Colonic mucosa (tissue), 4 donors: ENCODE measurements at regions not wholly inside any gene's neighbourhood (a gene's known extent, or its start where the extent isn't known, plus 50 kb on each side); places are given as distances from the start of the nearest gene placed in this dataset.

Experiments
- DNase-seq: peaks from one replicate; pipeline ENCODE4 v3.0.0-alpha.2; 2020
- H3K27ac ChIP-seq: fragments of 200-600 bp; one replicate; pipeline ENCODE4 v1.8.0; 2021
- H3K27me3 ChIP-seq: fragments of 200-600 bp; one replicate; pipeline ENCODE4 v1.8.0; 2021
- H3K36me3 ChIP-seq: fragments of 200-600 bp; one replicate; pipeline ENCODE4 v1.8.0; 2021
- H3K4me1 ChIP-seq: fragments of 200-600 bp; one replicate; pipeline ENCODE4 v1.8.0; 2021; ENCODE audit warnings: mild to moderate bottlenecking
- H3K4me3 ChIP-seq: fragments of 200-600 bp; one replicate; pipeline ENCODE4 v1.8.0; 2021
- H3K9ac ChIP-seq, 2 donors: one replicate each; pipeline ENCODE4 v1.7.0; 2013; ENCODE audit warnings: control low read depth in 2 of 2, low read depth in 2 of 2, low read length in 2 of 2
- H3K9me3 ChIP-seq: fragments of 200-600 bp; one replicate; pipeline ENCODE4 v1.8.0; 2021
- CTCF ChIP-seq: fragments of 200-600 bp; IDR thresholded peaks from one replicate; pipeline ENCODE4 v1.8.0; 2022; ENCODE audit warnings: antibody characterized with exemption, mild to moderate bottlenecking
- intact Hi-C: fragments of 100-400 bp; cut with DNase I; formaldehyde crosslinking; loops from one replicate; pipeline ENCODE4 v1.14.1; 2022
- donor health status: healthy.
- donor health status: DM: no; HTN: no; CAD: no.
- donor health status: DM: no; HTN: no; CAD: no.

DNA sequence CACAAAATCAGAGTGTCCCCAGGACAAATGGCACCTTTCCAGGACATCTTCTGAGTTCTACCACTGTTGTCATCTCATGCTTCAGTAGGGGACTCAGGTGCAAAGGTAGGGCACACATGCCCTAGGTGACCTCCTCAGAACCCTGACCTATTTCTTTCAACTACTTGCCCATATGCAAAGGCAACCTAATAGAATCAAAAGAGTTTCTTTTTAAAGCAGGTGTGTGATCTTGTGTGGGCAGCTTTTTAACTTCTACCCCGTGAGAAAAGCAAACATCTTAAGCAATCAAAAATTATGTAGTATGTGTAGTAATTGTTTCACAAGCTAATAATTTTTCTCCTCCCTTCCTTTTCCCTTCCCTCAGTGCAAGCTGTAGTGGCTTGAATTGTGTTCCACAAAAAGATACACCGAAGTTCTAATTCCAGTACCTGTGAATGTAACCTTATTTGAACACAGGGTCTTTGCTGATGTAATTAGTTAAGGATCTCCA lies 333.1 kb downstream of the RND3 start:
- H3K27ac ChIP-seq = no peak overlapping the region
- H3K27me3 ChIP-seq = no peaks in the 10 kb centered on the region
- H3K4me1 ChIP-seq = peaks cover 5% of the 10 kb centered on the region
- H3K9me3 ChIP-seq = no peaks in the 10 kb centered on the region
- H3K4me3 ChIP-seq = no peak overlapping the region
- H3K9ac ChIP-seq = no peak overlapping the region
- DNase-seq = no peak
- intact Hi-C loops = no loop called here
- TF ChIP-seq CTCF = no peak
- no peaks in the 10 kb centered on the region for H3K36me3 ChIP-seq

GRCh38 chr2:150153646-150154307 lies 333.7 kb downstream of the RND3 start:
- Histone ChIP-seq H3K4me1 (peaks cover 5% of the 10 kb centered on the region), H3K4me3 (no peak overlapping the region), H3K27ac (no peak overlapping the region), H3K27me3 (no peaks in the 10 kb centered on the region), H3K36me3 (no peaks in the 10 kb centered on the region), H3K9ac (no peak overlapping the region), H3K9me3 (no peaks in the 10 kb centered on the region)
- TF ChIP-seq CTCF = no peak
- intact Hi-C loops = no loop called here
- DNase-seq = no peak

GRCh38 chr2:150152230-150152629 lies 335.2 kb downstream of the RND3 start:
- no peaks in the 10 kb centered on the region for H3K36me3 ChIP-seq
- intact Hi-C loops = no loop called here
- DNase-seq = no peak

GRCh38 chr2:150150144-150150543 lies 337.3 kb downstream of the RND3 start:
- H3K4me1 ChIP-seq = peaks cover 5% of the 10 kb centered on the region
- H3K36me3 ChIP-seq = no peaks in the 10 kb centered on the region
- no peak for DNase-seq
- no peak for TF ChIP-seq CTCF
- H3K27me3 ChIP-seq = no peaks in the 10 kb centered on the region
- H3K27ac ChIP-seq = no peak overlapping the region
- H3K9ac ChIP-seq = no peak overlapping the region
- intact Hi-C loops = no loop called here
- peaks cover 6% of the 10 kb centered on the region for H3K9me3 ChIP-seq
- no peak overlapping the region for H3K4me3 ChIP-seq

More at GRCh38 chr2:150152230-150152629, 335.2 kb downstream of the RND3 start:
- Histone ChIP-seq H3K9ac (no peak overlapping the region), H3K27me3 (no peaks in the 10 kb centered on the region), H3K4me1 (peaks cover 5% of the 10 kb centered on the region), H3K9me3 (peaks cover under 1% of the 10 kb centered on the region), H3K4me3 (no peak overlapping the region), H3K27ac (no peak overlapping the region)
- TF ChIP-seq CTCF = no peak

- Histone ChIP-seq H3K4me1 (peaks cover 5% of the 10 kb centered on the region), H3K4me3 (no peak overlapping the region), H3K9ac (no peak overlapping the region), H3K36me3 (no peaks in the 10 kb centered on the region), H3K9me3 (peaks cover 6% of the 10 kb centered on the region), H3K27ac (no peak overlapping the region), H3K27me3 (no peaks in the 10 kb centered on the region)
- no peak for TF ChIP-seq CTCF
- intact Hi-C loops = no loop called here
- no peak for DNase-seq
Measured at GRCh38 chr2:150147889-150148683, 339.4 kb downstream of the RND3 start.
